Epithelial cell of esophagus (primary cell): ENCODE measurements at regions not wholly inside any gene's neighbourhood (a gene's known extent, or its start where the extent isn't known, plus 50 kb on each side); places are given as distances from the start of the nearest gene placed in this dataset.

ENCODE experiments used
- DNase-seq: peaks from one replicate; pipeline ENCODE4 v3.0.0; 2010; ENCODE audit warnings: low read depth
- H3K4me3 ChIP-seq: 2 replicates; pipeline ENCODE4 v1.5.1; 2011; ENCODE audit warnings: mild to moderate bottlenecking, low read length, control low read depth
- CTCF ChIP-seq: IDR thresholded peaks from 2 replicates; pipeline ENCODE4 v1.5.1; 2011; ENCODE audit warnings: low read depth, mild to moderate bottlenecking, low read length, control low read depth, inconsistent platforms; ENCODE audit not compliant: insufficient read depth; ENCODE audit errors: missing control alignments

GRCh38 chr13:91272235-91272777 lies 75.2 kb upstream of the MIR17HG start:
- no peak for DNase-seq
- TF ChIP-seq CTCF: no peak
- no peak overlapping the region for H3K4me3 ChIP-seq

- no peak for DNase-seq
- TF ChIP-seq CTCF: no peak
- no peak overlapping the region for H3K4me3 ChIP-seq
Observed at GRCh38 chr13:91273675-91274074, 73.8 kb upstream of the MIR17HG start.

GRCh38 chr13:91277013-91277676 lies 70.3 kb upstream of the MIR17HG start:
- no peak overlapping the region for H3K4me3 ChIP-seq
- no peak for TF ChIP-seq CTCF
- DNase-seq: no peak

GRCh38 chr13:91278291-91278690 lies 69.2 kb upstream of the MIR17HG start:
- no peak for DNase-seq
- no peak overlapping the region for H3K4me3 ChIP-seq
- TF ChIP-seq CTCF: no peak

GRCh38 chr13:91278888-91279287 lies 68.6 kb upstream of the MIR17HG start:
- DNase-seq: no peak
- TF ChIP-seq CTCF: no peak
- H3K4me3 ChIP-seq: no peak overlapping the region

- H3K4me3 ChIP-seq: no peak overlapping the region
- TF ChIP-seq CTCF: no peak
- peak; percentile 15 for DNase-seq
Observed at GRCh38 chr13:91280801-91281200, 66.7 kb upstream of the MIR17HG start.

GRCh38 chr13:91284335-91284734 lies 63.2 kb upstream of the MIR17HG start:
- DNase-seq: no peak
- no peak overlapping the region for H3K4me3 ChIP-seq
- TF ChIP-seq CTCF: no peak
